PC-3 (cell line): ENCODE measurements at regions not wholly inside any gene's neighbourhood (a gene's known extent, or its start where the extent isn't known, plus 50 kb on each side); places are given as distances from the start of the nearest gene placed in this dataset.

ENCODE experiments used
- ATAC-seq: fragments of 200-7000 bp; cut with Tn5 transposase; 2 replicates; pipeline ENCODE4 v1.9.1; 2020; ENCODE audit warnings: mild to moderate bottlenecking, moderate library complexity
- BruUV-seq: library from RNA; stranded (reverse); fragments of 400-500 nt; replicated peaks from 2 replicates; lab custom pipeline; 2021; lab: Mats Ljungman, UMichigan
- CTCF ChIA-PET: fragments of 300-600 bp; sonication (Branson Sonifier 250); formaldehyde crosslinking; loops from one replicate; lab custom pipeline; 2022; ENCODE audit warnings: antibody characterized with exemption; lab: Charles Lee
- POLR2A ChIA-PET: fragments of 300-600 bp; sonication (Branson Sonifier 250); formaldehyde crosslinking; loops from one replicate; lab custom pipeline; 2022; ENCODE audit warnings: antibody characterized with exemption; ENCODE audit not compliant: unreplicated experiment; lab: Charles Lee
- DNase-seq: peaks from one replicate; pipeline ENCODE4 v3.0.0-alpha.2; 2015
- H2AFZ ChIP-seq: fragments of 300-600 bp; sonication (generic); 2 replicates; pipeline ENCODE4 v1.6.0; 2016; ENCODE audit warnings: antibody characterized with exemption, low read length
- H3F3A ChIP-seq: fragments of 300-600 bp; sonication (generic); one replicate; pipeline ENCODE4 v1.6.0; 2017; ENCODE audit warnings: antibody characterized with exemption, low read length, control low read depth, mild to moderate bottlenecking; ENCODE audit not compliant: unreplicated experiment
- H3K27ac ChIP-seq: fragments of 300-600 bp; sonication (generic); 2 replicates; pipeline ENCODE4 v1.5.1; 2016; ENCODE audit warnings: mild to moderate bottlenecking, low read length
- H3K27me3 ChIP-seq: fragments of 300-600 bp; sonication (generic); 2 replicates; pipeline ENCODE4 v1.6.1; 2016; ENCODE audit warnings: low read length, mixed read lengths
- H3K36me3 ChIP-seq: fragments of 300-600 bp; sonication (generic); 2 replicates; pipeline ENCODE4 v1.6.1; 2016; ENCODE audit warnings: low read depth, mixed run types, low read length, mixed read lengths
- H3K4me1 ChIP-seq: fragments of 300-600 bp; sonication (generic); 2 replicates; pipeline ENCODE4 v1.5.1; 2016; ENCODE audit warnings: low read length; ENCODE audit not compliant: insufficient read depth
- H3K4me2 ChIP-seq: fragments of 300-600 bp; sonication (generic); 2 replicates; pipeline ENCODE4 v1.6.0; 2016; ENCODE audit warnings: low read length
- H3K4me3 ChIP-seq: fragments of 300-600 bp; sonication (generic); 2 replicates; pipeline ENCODE4 v1.5.1; 2016; ENCODE audit warnings: mild to moderate bottlenecking, low read length, mixed read lengths
- H3K79me2 ChIP-seq: fragments of 300-600 bp; sonication (generic); 2 replicates; pipeline ENCODE4 v1.6.1; 2017; ENCODE audit warnings: low read length, mixed read lengths
- H3K9ac ChIP-seq: fragments of 300-600 bp; sonication (generic); 2 replicates; pipeline ENCODE4 v1.6.0; 2016; ENCODE audit warnings: mild to moderate bottlenecking, low read length
- H3K9me2 ChIP-seq: fragments of 300-600 bp; sonication (generic); replicated peaks from 2 replicates; pipeline ENCODE4 v1.6.1; 2016; ENCODE audit warnings: mixed run types, low read length, mixed read lengths
- H3K9me3 ChIP-seq: fragments of 300-600 bp; sonication (generic); 2 replicates; pipeline ENCODE4 v1.6.1; 2016; ENCODE audit warnings: low read length, mixed read lengths
- H4K20me1 ChIP-seq: fragments of 300-600 bp; sonication (generic); 2 replicates; pipeline ENCODE4 v1.6.1; 2016; ENCODE audit warnings: low read length, mixed read lengths
- CTCF ChIP-seq: fragments of 300-600 bp; sonication (generic); conservative IDR thresholded peaks from 2 replicates; pipeline ENCODE4 v1.5.1; 2017; ENCODE audit warnings: antibody characterized with exemption, low read depth, mild to moderate bottlenecking, low read length
- EZH2 ChIP-seq: fragments of 300-600 bp; sonication (generic); IDR thresholded peaks from one replicate; pipeline ENCODE4 v1.6.1; 2017; ENCODE audit warnings: antibody characterized with exemption, mild to moderate bottlenecking, low read length; ENCODE audit not compliant: unreplicated experiment
- EZH2phosphoT487 ChIP-seq: fragments of 300-600 bp; sonication (generic); IDR thresholded peaks from 2 replicates; pipeline ENCODE4 v1.6.1; 2018; ENCODE audit warnings: mild to moderate bottlenecking, antibody characterized with exemption, low read length, borderline replicate concordance
- intact Hi-C: fragments of 100-400 bp; cut with micrococcal nuclease; formaldehyde crosslinking; loops from 2 replicates; pipeline ENCODE4 v1.9.0; 2023

- TF ChIP-seq EZH2phosphoT487 (no peak), EZH2 (no peak), CTCF (no peak)
- Histone ChIP-seq H3K4me3 (no peak overlapping the region), H4K20me1 (no peaks in the 10 kb centered on the region), H3K36me3 (no peaks in the 10 kb centered on the region), H3K79me2 (no peaks in the 10 kb centered on the region), H3K9me2 (no peaks in the 10 kb centered on the region), H3K9me3 (peaks cover 16% of the 10 kb centered on the region; the same call in 1 of the 2 replicates), H3K27me3 (no peaks in the 10 kb centered on the region), H3K27ac (no peak overlapping the region), H3K4me1 (no peaks in the 10 kb centered on the region), H3F3A (no peaks in the 10 kb centered on the region), H3K9ac (no peak overlapping the region), H2AFZ (no peak overlapping the region), H3K4me2 (no peak overlapping the region)
- DNase-seq (no peak), ATAC-seq (no peak)
- intact Hi-C loops, result no loop called here
- POLR2A ChIA-PET, result no interaction called here
- CTCF ChIA-PET, result no interaction called here
- no TSS peak for BruUV-seq
Observed at GRCh38 chr3:34360713-34361112, 562.3 kb downstream of the PDCD6IP start.

- Histone ChIP-seq H3K9me2 (no peaks in the 10 kb centered on the region), H4K20me1 (no peaks in the 10 kb centered on the region), H3K4me1 (no peaks in the 10 kb centered on the region), H3K27me3 (no peaks in the 10 kb centered on the region), H3F3A (no peaks in the 10 kb centered on the region), H3K4me3 (no peak overlapping the region), H2AFZ (no peak overlapping the region), H3K27ac (no peak overlapping the region), H3K36me3 (no peaks in the 10 kb centered on the region), H3K79me2 (no peaks in the 10 kb centered on the region), H3K9ac (no peak overlapping the region), H3K9me3 (peaks cover 16% of the 10 kb centered on the region; the same call in 1 of the 2 replicates), H3K4me2 (no peak overlapping the region)
- POLR2A ChIA-PET, result no interaction called here
- no TSS peak for BruUV-seq
- TF ChIP-seq EZH2 (no peak), CTCF (no peak), EZH2phosphoT487 (no peak)
- CTCF ChIA-PET, result no interaction called here
- intact Hi-C loops, result no loop called here
- ATAC-seq, result no peak
- no peak for DNase-seq
Observed at GRCh38 chr3:34361921-34362320, 563.5 kb downstream of the PDCD6IP start.

GRCh38 chr3:34362910-34363309 is 564.5 kb downstream of the PDCD6IP start:
- Histone ChIP-seq H3K9me3 (peaks cover 16% of the 10 kb centered on the region; the same call in 1 of the 2 replicates), H2AFZ (no peak overlapping the region), H3K9ac (no peak overlapping the region), H3K4me1 (no peaks in the 10 kb centered on the region), H3K4me3 (no peak overlapping the region), H3K9me2 (no peaks in the 10 kb centered on the region), H3K27me3 (no peaks in the 10 kb centered on the region), H3K79me2 (no peaks in the 10 kb centered on the region), H3K27ac (no peak overlapping the region), H3F3A (no peaks in the 10 kb centered on the region), H3K4me2 (no peak overlapping the region), H3K36me3 (no peaks in the 10 kb centered on the region), H4K20me1 (no peaks in the 10 kb centered on the region)
- BruUV-seq, result no TSS peak
- CTCF ChIA-PET, result no interaction called here
- TF ChIP-seq EZH2phosphoT487 (no peak), CTCF (no peak), EZH2 (no peak)
- DNase-seq, result no peak
- intact Hi-C loops, result no loop called here
- ATAC-seq, result no peak
- POLR2A ChIA-PET, result no interaction called here
